ENCODE measurements at regions not wholly inside any gene's neighbourhood (a gene's known extent, or its start where the extent isn't known, plus 50 kb on each side); places are given as distances from the start of the nearest gene placed in this dataset.

DNA sequence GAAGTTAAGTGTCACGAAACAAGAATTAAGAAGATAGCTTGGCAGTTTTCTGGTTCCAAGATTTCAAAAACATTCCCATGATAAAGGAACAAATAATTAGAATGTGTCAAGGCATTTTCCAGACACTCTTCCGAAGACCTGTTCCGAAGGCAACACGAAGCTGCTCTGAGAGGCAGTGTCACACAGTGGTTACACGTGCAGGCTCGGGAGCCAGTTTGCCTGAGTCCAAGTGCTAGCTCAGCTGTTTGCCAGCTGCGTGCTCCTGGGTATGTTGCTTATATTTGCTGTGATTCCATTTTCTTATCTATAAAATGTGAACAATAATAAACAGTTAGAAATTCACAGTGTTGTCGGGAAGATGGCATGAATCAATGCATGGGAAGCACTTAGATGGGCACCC, 217.9 kb upstream of the GRIP1 start:
- no peak for TF ChIP-seq EZH2 (IDR thresholded peaks at IDR 0.05; ENCODE audit: borderline replicate concordance, low read depth, low read length, severe bottlenecking)
- TF ChIP-seq, protein P1, sequence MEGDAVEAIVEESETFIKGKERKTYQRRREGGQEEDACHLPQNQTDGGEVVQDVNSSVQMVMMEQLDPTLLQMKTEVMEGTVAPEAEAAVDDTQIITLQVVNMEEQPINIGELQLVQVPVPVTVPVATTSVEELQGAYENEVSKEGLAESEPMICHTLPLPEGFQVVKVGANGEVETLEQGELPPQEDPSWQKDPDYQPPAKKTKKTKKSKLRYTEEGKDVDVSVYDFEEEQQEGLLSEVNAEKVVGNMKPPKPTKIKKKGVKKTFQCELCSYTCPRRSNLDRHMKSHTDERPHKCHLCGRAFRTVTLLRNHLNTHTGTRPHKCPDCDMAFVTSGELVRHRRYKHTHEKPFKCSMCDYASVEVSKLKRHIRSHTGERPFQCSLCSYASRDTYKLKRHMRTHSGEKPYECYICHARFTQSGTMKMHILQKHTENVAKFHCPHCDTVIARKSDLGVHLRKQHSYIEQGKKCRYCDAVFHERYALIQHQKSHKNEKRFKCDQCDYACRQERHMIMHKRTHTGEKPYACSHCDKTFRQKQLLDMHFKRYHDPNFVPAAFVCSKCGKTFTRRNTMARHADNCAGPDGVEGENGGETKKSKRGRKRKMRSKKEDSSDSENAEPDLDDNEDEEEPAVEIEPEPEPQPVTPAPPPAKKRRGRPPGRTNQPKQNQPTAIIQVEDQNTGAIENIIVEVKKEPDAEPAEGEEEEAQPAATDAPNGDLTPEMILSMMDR (IDR thresholded peaks at IDR 0.05; ENCODE audit: borderline replicate concordance, extremely low read depth, low read length, poor library complexity, severe bottlenecking): no peak
